SK-N-SH (cell line): ENCODE measurements at regions not wholly inside any gene's neighbourhood (a gene's known extent, or its start where the extent isn't known, plus 50 kb on each side); places are given as distances from the start of the nearest gene placed in this dataset.

Experiments
- CTCF ChIA-PET: fragments of 300-600, 350-600 bp; formaldehyde crosslinking; extraction: SDS; loops from one replicate; lab custom pipeline; 2021; lab: Yijun Ruan, JAX
- POLR2A ChIA-PET: fragments of 350-600 bp; sonication (Branson Sonifier 250); formaldehyde crosslinking; extraction: SDS; loops from one replicate; lab custom pipeline; 2020; ENCODE audit warnings: antibody characterized with exemption, inconsistent platforms; lab: Yijun Ruan, JAX
- DNase-seq: peaks from one replicate; pipeline ENCODE4 v3.0.0; 2012
- H2AFZ ChIP-seq: fragments of 200-600 bp; sonication (generic); 2 replicates; pipeline ENCODE4 v1.8.1; 2016; ENCODE audit warnings: antibody characterized with exemption, mild to moderate bottlenecking, low read depth
- H3F3A ChIP-seq: fragments of 200-600 bp; sonication (generic); replicated peaks from 2 replicates; pipeline ENCODE3; 2016; ENCODE audit warnings: antibody characterized with exemption, mild to moderate bottlenecking; ENCODE audit not compliant: insufficient read depth
- H3K27ac ChIP-seq, 2 experiments: fragments of 200-500 bp in 1 of 2; fragments of 200-600 bp in 1 of 2; sonication (Bioruptor generic) in 1 of 2; sonication (generic), shearing (Covaris generic) in 1 of 2; 2 replicates each; pipeline versions ENCODE4 v1.5.1 to v1.6.1; 2014 to 2016; ENCODE audit warnings: low read depth in 2 of 2, inconsistent platforms in 1 of 2, low read length in 1 of 2, mild to moderate bottlenecking in 1 of 2, mixed read lengths in 1 of 2
- H3K27me3 ChIP-seq: fragments of 200-600 bp; sonication (generic), shearing (Covaris generic); 2 replicates; pipeline ENCODE4 v1.6.1; 2016; ENCODE audit warnings: mixed run types; ENCODE audit not compliant: insufficient read depth
- H3K36me3 ChIP-seq, 2 experiments: fragments of 200-500 bp in 1 of 2; fragments of 200-600 bp in 1 of 2; sonication (Bioruptor generic) in 1 of 2; sonication (generic) in 1 of 2; replicated peaks in 1 of 2; 2 replicates each; pipeline versions ENCODE3 to v1.5.1; 2014 to 2016; ENCODE audit warnings: low read length in 1 of 2, mild to moderate bottlenecking in 1 of 2; ENCODE audit not compliant: insufficient read depth in 2 of 2, control insufficient read depth in 1 of 2
- H3K4me1 ChIP-seq, 2 experiments: fragments of 200-500 bp in 1 of 2; fragments of 200-600 bp in 1 of 2; sonication (Bioruptor generic) in 1 of 2; sonication (generic), shearing (Covaris generic) in 1 of 2; 2 replicates each; pipeline versions ENCODE4 v1.5.1 to v1.6.1; 2014 to 2016; ENCODE audit warnings: low read depth in 1 of 2, low read length in 1 of 2, mixed run types in 1 of 2; ENCODE audit not compliant: insufficient read depth in 2 of 2, control insufficient read depth in 1 of 2
- H3K4me2 ChIP-seq: fragments of 200-600 bp; sonication (generic), shearing (Covaris generic); 2 replicates; pipeline ENCODE4 v1.6.1; 2017; ENCODE audit warnings: mixed run types
- H3K4me3 ChIP-seq, 2 experiments: fragments of 200-500 bp in 1 of 2; fragments of 200-600 bp in 1 of 2; sonication (Bioruptor generic) in 1 of 2; sonication (generic), shearing (Covaris generic) in 1 of 2; 2 replicates each; pipeline versions ENCODE4 v1.5.1 to v1.8.1; 2014 to 2016; ENCODE audit warnings: low read depth in 2 of 2, inconsistent platforms in 1 of 2, low read length in 1 of 2, mild to moderate bottlenecking in 1 of 2, mixed read lengths in 1 of 2, moderate library complexity in 1 of 2
- H3K79me2 ChIP-seq: fragments of 200-600 bp; sonication (generic); 2 replicates; pipeline ENCODE4 v1.8.1; 2017; ENCODE audit warnings: mild to moderate bottlenecking; ENCODE audit not compliant: insufficient read depth
- H3K9ac ChIP-seq: fragments of 200-600 bp; sonication (generic); 2 replicates; pipeline ENCODE4 v1.6.1; 2017; ENCODE audit warnings: mixed run types
- H3K9me2 ChIP-seq: fragments of 200-600 bp; sonication (generic); 2 replicates; pipeline ENCODE4 v1.6.1; 2017; ENCODE audit warnings: mixed run types
- H3K9me3 ChIP-seq: fragments of 200-600 bp; sonication (generic); 2 replicates; pipeline ENCODE4 v1.6.1; 2017; ENCODE audit warnings: mixed run types, mild to moderate bottlenecking, moderate library complexity
- H4K20me1 ChIP-seq: fragments of 200-600 bp; sonication (generic); 2 replicates; pipeline ENCODE4 v1.6.1; 2017; ENCODE audit warnings: mild to moderate bottlenecking, mixed run types; ENCODE audit not compliant: insufficient read depth
- EZH2phosphoT487 ChIP-seq: fragments of 200-600 bp; sonication (generic); IDR thresholded peaks from 2 replicates; pipeline ENCODE4 v1.6.1; 2017; ENCODE audit warnings: low read depth, mixed run types, mild to moderate bottlenecking, antibody characterized with exemption, moderate library complexity, borderline replicate concordance
- FOXJ3 ChIP-seq: sonication (generic); formaldehyde crosslinking; IDR thresholded peaks from 2 replicates; pipeline ENCODE4 v1.5.1; 2020; ENCODE audit warnings: mild to moderate bottlenecking, missing genetic modification reagents
- GATA2 ChIP-seq: sonication (generic); formaldehyde crosslinking; IDR thresholded peaks from 2 replicates; pipeline ENCODE4 v1.5.0; 2020; ENCODE audit warnings: mild to moderate bottlenecking, missing genetic modification reagents
- JUND ChIP-seq: IDR thresholded peaks from 2 replicates; pipeline ENCODE4 v1.4.0; 2012
- MXI1 ChIP-seq: IDR thresholded peaks from 2 replicates; pipeline ENCODE4 v1.6.1; 2012; ENCODE audit warnings: mild to moderate bottlenecking, low read depth, low read length, improper control_type of control experiment
- NRF1 ChIP-seq: IDR thresholded peaks from 2 replicates; pipeline ENCODE4 v1.6.1; 2012; ENCODE audit warnings: low read depth, mild to moderate bottlenecking, low read length
- POLR2AphosphoS5 ChIP-seq: IDR thresholded peaks from 2 replicates; pipeline ENCODE4 v1.6.1; 2012; ENCODE audit warnings: low read depth, low read length
- RAD21 ChIP-seq: IDR thresholded peaks from 2 replicates; pipeline ENCODE4 v1.6.1; 2012; ENCODE audit warnings: mild to moderate bottlenecking, low read length
- RCOR1 ChIP-seq: fragments of 150-350 bp; IDR thresholded peaks from 2 replicates; pipeline ENCODE4 v1.6.1; 2017; ENCODE audit warnings: antibody characterized with exemption, low read length
- RXRA ChIP-seq: IDR thresholded peaks from 2 replicates; pipeline ENCODE4 v1.4.0; 2012; ENCODE audit warnings: low read depth, mild to moderate bottlenecking, borderline replicate concordance
- SIN3A ChIP-seq: IDR thresholded peaks from 2 replicates; pipeline ENCODE4 v1.6.1; 2012; ENCODE audit warnings: low read depth, mild to moderate bottlenecking, low read length, moderate library complexity, borderline replicate concordance
- TAF1 ChIP-seq: IDR thresholded peaks from 2 replicates; pipeline ENCODE4 v1.6.1; 2012; ENCODE audit warnings: low read depth, mild to moderate bottlenecking, low read length, moderate library complexity, borderline replicate concordance
- TCF12 ChIP-seq: IDR thresholded peaks from 2 replicates; pipeline ENCODE4 v1.4.0; 2012
- TEAD4 ChIP-seq: IDR thresholded peaks from 2 replicates; pipeline ENCODE4 v1.4.0; 2012; ENCODE audit warnings: mild to moderate bottlenecking, borderline replicate concordance; ENCODE audit not compliant: insufficient read depth
- USF2 ChIP-seq: fragments of 150-350 bp; IDR thresholded peaks from 2 replicates; pipeline ENCODE4 v1.6.1; 2017; ENCODE audit warnings: antibody characterized with exemption, low read length, low read depth, borderline replicate concordance
- ZBTB33 ChIP-seq: IDR thresholded peaks from 2 replicates; pipeline ENCODE4 v1.4.0; 2012; ENCODE audit warnings: low read depth, borderline replicate concordance
- WGBS: methylation state at CpG from one replicate; pipeline ENCODE4 v1.1.6; 2017; ENCODE audit warnings: low lambda C conversion rate; 5-methylcytosine and 5-hydroxymethylcytosine counted together
- TF ChIP-seq, protein P1 (sequence below): fragments of 200-600 bp; sonication (generic); IDR thresholded peaks from 2 replicates; pipeline ENCODE4 v1.6.1; 2017; ENCODE audit warnings: antibody characterized with exemption, mild to moderate bottlenecking, moderate library complexity
- TF ChIP-seq, protein P2 (sequence below): IDR thresholded peaks from 2 replicates; pipeline ENCODE4 v1.6.1; 2012; ENCODE audit warnings: mild to moderate bottlenecking, low read depth, low read length, moderate library complexity
- TF ChIP-seq, protein P3 (sequence below): IDR thresholded peaks from 2 replicates; pipeline ENCODE4 v1.4.0; 2012; ENCODE audit warnings: low read depth

GRCh38 chr5:116650544-116650943 is 75.9 kb upstream of the SEMA6A start:
- Histone ChIP-seq H3K9me3 (no peaks in the 10 kb centered on the region), H3K4me3 (no peak overlapping the region), H3K9ac (no peak overlapping the region), H3K79me2 (no peaks in the 10 kb centered on the region), H3K9me2 (no peaks in the 10 kb centered on the region), H3K27ac (no peak overlapping the region), H3F3A (no peaks in the 10 kb centered on the region), H3K27me3 (no peaks in the 10 kb centered on the region), H2AFZ (no peak overlapping the region), H4K20me1 (no peaks in the 10 kb centered on the region), H3K4me1 (peaks cover 0 to 15% of the 10 kb centered on the region in 2 experiments; a peak in 1 of 4 replicates), H3K36me3 (no peaks in the 10 kb centered on the region), H3K4me2 (no peak overlapping the region)
- WGBS, result 77% methylated on average over 7 of the region's 7 CpGs
- ChIA-PET CTCF (no interaction called here), POLR2A (no interaction called here)
- TF ChIP-seq RCOR1 (no peak), GATA2 (no peak), EZH2phosphoT487 (no peak), RAD21 (no peak), RXRA (no peak), ZBTB33 (no peak), MXI1 (no peak), NRF1 (no peak), POLR2AphosphoS5 (no peak), TEAD4 (no peak), TAF1 (no peak), TCF12 (no peak), FOXJ3 (CRISPR knock-in tag) (no peak), USF2 (no peak), JUND (no peak), SIN3A (no peak)
- TF ChIP-seq, protein P1, sequence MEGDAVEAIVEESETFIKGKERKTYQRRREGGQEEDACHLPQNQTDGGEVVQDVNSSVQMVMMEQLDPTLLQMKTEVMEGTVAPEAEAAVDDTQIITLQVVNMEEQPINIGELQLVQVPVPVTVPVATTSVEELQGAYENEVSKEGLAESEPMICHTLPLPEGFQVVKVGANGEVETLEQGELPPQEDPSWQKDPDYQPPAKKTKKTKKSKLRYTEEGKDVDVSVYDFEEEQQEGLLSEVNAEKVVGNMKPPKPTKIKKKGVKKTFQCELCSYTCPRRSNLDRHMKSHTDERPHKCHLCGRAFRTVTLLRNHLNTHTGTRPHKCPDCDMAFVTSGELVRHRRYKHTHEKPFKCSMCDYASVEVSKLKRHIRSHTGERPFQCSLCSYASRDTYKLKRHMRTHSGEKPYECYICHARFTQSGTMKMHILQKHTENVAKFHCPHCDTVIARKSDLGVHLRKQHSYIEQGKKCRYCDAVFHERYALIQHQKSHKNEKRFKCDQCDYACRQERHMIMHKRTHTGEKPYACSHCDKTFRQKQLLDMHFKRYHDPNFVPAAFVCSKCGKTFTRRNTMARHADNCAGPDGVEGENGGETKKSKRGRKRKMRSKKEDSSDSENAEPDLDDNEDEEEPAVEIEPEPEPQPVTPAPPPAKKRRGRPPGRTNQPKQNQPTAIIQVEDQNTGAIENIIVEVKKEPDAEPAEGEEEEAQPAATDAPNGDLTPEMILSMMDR, result no peak
- TF ChIP-seq, protein P2, sequence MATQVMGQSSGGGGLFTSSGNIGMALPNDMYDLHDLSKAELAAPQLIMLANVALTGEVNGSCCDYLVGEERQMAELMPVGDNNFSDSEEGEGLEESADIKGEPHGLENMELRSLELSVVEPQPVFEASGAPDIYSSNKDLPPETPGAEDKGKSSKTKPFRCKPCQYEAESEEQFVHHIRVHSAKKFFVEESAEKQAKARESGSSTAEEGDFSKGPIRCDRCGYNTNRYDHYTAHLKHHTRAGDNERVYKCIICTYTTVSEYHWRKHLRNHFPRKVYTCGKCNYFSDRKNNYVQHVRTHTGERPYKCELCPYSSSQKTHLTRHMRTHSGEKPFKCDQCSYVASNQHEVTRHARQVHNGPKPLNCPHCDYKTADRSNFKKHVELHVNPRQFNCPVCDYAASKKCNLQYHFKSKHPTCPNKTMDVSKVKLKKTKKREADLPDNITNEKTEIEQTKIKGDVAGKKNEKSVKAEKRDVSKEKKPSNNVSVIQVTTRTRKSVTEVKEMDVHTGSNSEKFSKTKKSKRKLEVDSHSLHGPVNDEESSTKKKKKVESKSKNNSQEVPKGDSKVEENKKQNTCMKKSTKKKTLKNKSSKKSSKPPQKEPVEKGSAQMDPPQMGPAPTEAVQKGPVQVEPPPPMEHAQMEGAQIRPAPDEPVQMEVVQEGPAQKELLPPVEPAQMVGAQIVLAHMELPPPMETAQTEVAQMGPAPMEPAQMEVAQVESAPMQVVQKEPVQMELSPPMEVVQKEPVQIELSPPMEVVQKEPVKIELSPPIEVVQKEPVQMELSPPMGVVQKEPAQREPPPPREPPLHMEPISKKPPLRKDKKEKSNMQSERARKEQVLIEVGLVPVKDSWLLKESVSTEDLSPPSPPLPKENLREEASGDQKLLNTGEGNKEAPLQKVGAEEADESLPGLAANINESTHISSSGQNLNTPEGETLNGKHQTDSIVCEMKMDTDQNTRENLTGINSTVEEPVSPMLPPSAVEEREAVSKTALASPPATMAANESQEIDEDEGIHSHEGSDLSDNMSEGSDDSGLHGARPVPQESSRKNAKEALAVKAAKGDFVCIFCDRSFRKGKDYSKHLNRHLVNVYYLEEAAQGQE, result no peak
- TF ChIP-seq, protein P3, sequence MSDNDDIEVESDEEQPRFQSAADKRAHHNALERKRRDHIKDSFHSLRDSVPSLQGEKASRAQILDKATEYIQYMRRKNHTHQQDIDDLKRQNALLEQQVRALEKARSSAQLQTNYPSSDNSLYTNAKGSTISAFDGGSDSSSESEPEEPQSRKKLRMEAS, result no peak
- DNase-seq, result no peak
